Heart right ventricle (tissue), 16 donors: ENCODE measurements at regions not wholly inside any gene's neighbourhood (a gene's known extent, or its start where the extent isn't known, plus 50 kb on each side); places are given as distances from the start of the nearest gene placed in this dataset.

Experiments used
- ATAC-seq, 8 donors: fragments of 200-7000 bp; cut with Tn5 transposase; one replicate each; pipeline ENCODE4 v1.9.1; 2020; ENCODE audit warnings: mild to moderate bottlenecking in 8 of 8, moderate library complexity in 8 of 8, moderate number of reproducible peaks in 1 of 8
- DNase-seq, 2 donors: peaks; one replicate each; pipeline ENCODE4 v3.0.0-alpha.2; 2020
- H3K27ac ChIP-seq, 10 donors: fragments of 200-600 bp; sonication (generic) in 2 of 10; one replicate each; pipeline versions ENCODE4 v1.5.0 to v1.8.0; 2020 to 2022; ENCODE audit warnings: mild to moderate bottlenecking in 3 of 10
- H3K27me3 ChIP-seq, 7 donors: fragments of 200-600 bp; one replicate each; pipeline ENCODE4 v1.8.0; 2021 to 2022; ENCODE audit warnings: mild to moderate bottlenecking in 2 of 7
- H3K36me3 ChIP-seq, 9 donors: fragments of 200-600 bp; sonication (generic) in 1 of 9; one replicate each; pipeline versions ENCODE4 v1.5.0 to v1.8.0; 2020 to 2022; ENCODE audit warnings: mild to moderate bottlenecking in 2 of 9
- H3K4me1 ChIP-seq, 9 donors: fragments of 200-600 bp; sonication (generic) in 1 of 9; one replicate each; pipeline versions ENCODE4 v1.5.0 to v1.8.0; 2020 to 2022; ENCODE audit warnings: mild to moderate bottlenecking in 4 of 9
- H3K4me3 ChIP-seq, 10 donors: fragments of 200-600 bp; sonication (generic) in 2 of 10; one replicate each; pipeline versions ENCODE4 v1.5.0 to v1.8.0; 2020 to 2022; ENCODE audit warnings: mild to moderate bottlenecking in 7 of 10, moderate library complexity in 2 of 10
- H3K9me3 ChIP-seq, 11 donors: fragments of 200-600 bp in 10 of 11; sonication (generic) in 2 of 11; one replicate each; pipeline versions ENCODE4 v1.5.0 to v1.8.0; 2013 to 2022; ENCODE audit warnings: mild to moderate bottlenecking in 2 of 11, control low read depth in 1 of 11, moderate library complexity in 1 of 11
- WGBS, 2 donors: extraction: QIAGEN DNeasy Blood & Tissue Kit; methylation state at CpG; one replicate each; pipeline ENCODE4 v1.1.7; 2013; ENCODE audit warnings: inconsistent platforms in 1 of 2; 5-methylcytosine and 5-hydroxymethylcytosine counted together
- intact Hi-C, 10 donors: fragments of 100-400 bp; cut with DNase I; formaldehyde crosslinking; loops; one replicate each; pipeline versions ENCODE4 v1.11.1 to v1.14.2; 2022
- TF ChIP-seq, protein P1 (sequence below), 9 donors: fragments of 200-600 bp; sonication (generic) in 2 of 9; IDR thresholded peaks; one replicate each; pipeline versions ENCODE4 v1.5.0 to v1.8.0; 2021 to 2022; ENCODE audit warnings: antibody characterized with exemption in 9 of 9, mild to moderate bottlenecking in 5 of 9, moderate library complexity in 1 of 9
- donor health status: Arrhythmogenic right ventricular cardiomyopathy.
- donor health status: ischemic (EF 13 %, LVEDD 7.1; RV severe dilation, severe dysfunction).
- donor health status: healthy with polysubstance abuse.
- donor health status: DM: no; HTN: yes; CAD: no.
- donor health status: DM: no; HTN: no; CAD: no.
- donor health status: ischemic (EF 25% LVEDD 6.9; RV normal size, moderate dysfunction).
- donor health status: ischemic (EF 25% LVEDD 5.7; RV mildly dilated, moderate dysfunction).
- donor health status: healthy.
- donor health status: DM: yes; HTN: yes; CAD: no.
- donor health status: Ischemic cardiomyopathy.
- donor health status: ischemic (EF 35%, LVEDD 5.7; RV mildly dilated, moderate dysfunction).
- donor health status: nonischemic (EF 11% LVEDD 7.7; RV severe dilation, severe dysfunction).
- donor health status: DM: yes; HTN: yes; CAD: no.
- donor health status: PGD.
- donor health status: ischemic (EF 29% LVEDD 5.4; RV normal size, mild dysfunction).
- donor health status: nonischemic (EF 23%, LVEDD 6.1; RV moderate dilation, normal function).

DNA sequence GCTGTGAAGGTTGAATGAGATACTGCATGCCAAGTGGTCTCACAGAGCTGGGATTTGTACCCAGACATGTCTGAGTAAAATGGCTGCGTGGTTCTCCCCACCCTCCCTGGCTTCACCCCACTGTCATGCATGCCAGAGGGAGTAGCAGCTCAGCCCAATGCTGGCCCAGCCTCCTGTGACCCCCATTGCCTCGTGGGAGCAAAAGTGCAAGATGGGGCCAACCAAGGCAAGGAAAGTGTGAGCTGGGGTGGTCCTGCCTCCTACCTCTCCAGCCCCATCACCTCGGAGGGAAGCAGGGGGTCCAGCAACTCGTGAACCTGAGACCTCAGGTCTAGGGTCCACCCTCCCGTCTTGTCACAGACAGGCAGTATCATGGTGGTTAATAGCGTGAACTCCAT lies 209.8 kb upstream of the GRIK3 start:
- no peaks in the 10 kb centered on the region for H3K9me3 ChIP-seq
- no peak for DNase-seq
- H3K36me3 ChIP-seq = no peaks in the 10 kb centered on the region
- TF ChIP-seq, protein P1, sequence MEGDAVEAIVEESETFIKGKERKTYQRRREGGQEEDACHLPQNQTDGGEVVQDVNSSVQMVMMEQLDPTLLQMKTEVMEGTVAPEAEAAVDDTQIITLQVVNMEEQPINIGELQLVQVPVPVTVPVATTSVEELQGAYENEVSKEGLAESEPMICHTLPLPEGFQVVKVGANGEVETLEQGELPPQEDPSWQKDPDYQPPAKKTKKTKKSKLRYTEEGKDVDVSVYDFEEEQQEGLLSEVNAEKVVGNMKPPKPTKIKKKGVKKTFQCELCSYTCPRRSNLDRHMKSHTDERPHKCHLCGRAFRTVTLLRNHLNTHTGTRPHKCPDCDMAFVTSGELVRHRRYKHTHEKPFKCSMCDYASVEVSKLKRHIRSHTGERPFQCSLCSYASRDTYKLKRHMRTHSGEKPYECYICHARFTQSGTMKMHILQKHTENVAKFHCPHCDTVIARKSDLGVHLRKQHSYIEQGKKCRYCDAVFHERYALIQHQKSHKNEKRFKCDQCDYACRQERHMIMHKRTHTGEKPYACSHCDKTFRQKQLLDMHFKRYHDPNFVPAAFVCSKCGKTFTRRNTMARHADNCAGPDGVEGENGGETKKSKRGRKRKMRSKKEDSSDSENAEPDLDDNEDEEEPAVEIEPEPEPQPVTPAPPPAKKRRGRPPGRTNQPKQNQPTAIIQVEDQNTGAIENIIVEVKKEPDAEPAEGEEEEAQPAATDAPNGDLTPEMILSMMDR (IDR thresholded peaks at IDR 0.05) = no peak
- no peaks in the 10 kb centered on the region for H3K4me1 ChIP-seq
- no peak overlapping the region for H3K27ac ChIP-seq
- peaks cover 0 to 44% (median 24%) of the 10 kb centered on the region in 7 donors for H3K27me3 ChIP-seq
- no peak for ATAC-seq
- intact Hi-C loops = loop anchor here in 1 of 10 donors (10.0 kb wide), 1 partner anchor 49 kb away; no protein-coding TSS in a partner anchor
- no peak overlapping the region for H3K4me3 ChIP-seq
- WGBS, 2 donors = 60 to 67% methylated on average over 6 of the region's 6 CpGs

DNA sequence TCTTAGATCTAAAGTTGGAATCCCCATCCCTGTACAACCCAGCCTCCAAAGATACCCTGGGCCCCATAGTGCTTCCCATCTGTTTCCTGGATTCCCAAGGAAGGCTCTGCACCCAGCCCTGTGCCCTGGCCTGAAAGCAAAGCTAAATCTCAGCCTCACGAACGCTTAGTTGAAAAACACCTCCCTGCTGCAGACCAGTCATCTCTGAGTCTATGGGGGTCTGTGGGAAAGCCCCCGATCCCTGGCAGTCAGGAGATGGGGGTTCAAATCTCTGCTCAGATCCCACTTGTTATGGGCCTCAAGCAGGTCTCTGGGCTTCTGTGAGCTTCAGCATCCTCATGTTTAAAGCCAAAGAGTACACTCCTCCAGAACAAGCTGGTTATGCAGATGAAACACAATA lies 210.5 kb upstream of the GRIK3 start:
- Histone ChIP-seq H3K4me1 (no peaks in the 10 kb centered on the region), H3K4me3 (no peak overlapping the region), H3K9me3 (no peaks in the 10 kb centered on the region), H3K27ac (no peak overlapping the region), H3K27me3 (peaks cover 0 to 41% (median 25%) of the 10 kb centered on the region in 7 donors), H3K36me3 (no peaks in the 10 kb centered on the region)
- no peak for DNase-seq
- TF ChIP-seq, protein P1 (IDR thresholded peaks at IDR 0.05) = no peak
- ATAC-seq = no peak
- 73 to 76% methylated on average over 3 of the region's 3 CpGs for WGBS, 2 donors
- intact Hi-C loops = loop anchor here in 1 of 10 donors (10.0 kb wide), 1 partner anchor 50 kb away; no protein-coding TSS in a partner anchor

DNA sequence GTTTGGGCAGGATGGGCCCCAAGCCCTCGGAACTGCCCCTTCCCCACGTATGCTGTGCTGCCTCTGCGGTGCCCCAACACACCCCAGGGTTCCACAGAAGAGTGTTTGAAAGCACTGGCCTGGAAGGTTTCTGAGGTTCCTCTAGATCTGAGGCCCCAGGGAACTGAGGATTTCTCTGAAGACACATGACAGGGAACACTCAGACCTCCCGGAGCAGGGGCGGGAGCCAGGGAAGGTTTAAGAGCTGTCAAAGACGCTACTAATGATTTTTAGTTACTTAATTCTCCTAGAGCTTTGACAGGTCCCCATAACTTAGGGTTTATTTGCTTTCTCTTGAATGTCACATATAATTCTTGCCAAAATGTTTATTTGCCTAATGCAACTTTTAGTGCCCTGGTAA lies 212.3 kb upstream of the GRIK3 start:
- TF ChIP-seq, protein P1 (IDR thresholded peaks at IDR 0.05) = no peak
- Histone ChIP-seq H3K9me3 (no peaks in the 10 kb centered on the region), H3K4me3 (no peak overlapping the region), H3K4me1 (no peaks in the 10 kb centered on the region), H3K36me3 (no peaks in the 10 kb centered on the region), H3K27ac (no peak overlapping the region), H3K27me3 (peaks cover 0 to 29% (median 15%) of the 10 kb centered on the region in 7 donors)
- intact Hi-C loops = loop anchor here in 1 of 10 donors (10.0 kb wide), 1 partner anchor 52 kb away; no protein-coding TSS in a partner anchor
- WGBS, 2 donors = 53 to 54% methylated on average over 6 of the region's 6 CpGs
- ATAC-seq (no peak), DNase-seq (no peak)

GRCh38 chr1:37250371-37250770 lies 216.1 kb upstream of the GRIK3 start:
- Histone ChIP-seq H3K9me3 (no peaks in the 10 kb centered on the region), H3K4me1 (no peaks in the 10 kb centered on the region), H3K27ac (no peak overlapping the region), H3K27me3 (peaks cover 0 to 38% (median 29%) of the 10 kb centered on the region in 7 donors), H3K36me3 (no peaks in the 10 kb centered on the region), H3K4me3 (no peak overlapping the region)
- ATAC-seq (no peak), DNase-seq (no peak)
- TF ChIP-seq, protein P1 (IDR thresholded peaks at IDR 0.05) = no peak
- 42 to 58% methylated on average over 4 of the region's 4 CpGs for WGBS, 2 donors
- intact Hi-C loops = no loop called here
